Fibroblast of lung (primary cell): ENCODE measurements at regions not wholly inside any gene's neighbourhood (a gene's known extent, or its start where the extent isn't known, plus 50 kb on each side); places are given as distances from the start of the nearest gene placed in this dataset.

Source experiments
- DNase-seq, 2 donors: peaks; one replicate each; pipeline versions ENCODE4 v3.0.0 to v3.0.0-alpha.2; 2010; ENCODE audit warnings: low read depth in 2 of 2
- H2AFZ ChIP-seq: 2 replicates; pipeline ENCODE4 v1.5.1; 2012; ENCODE audit warnings: low read length, control low read depth, inconsistent platforms
- H3K27ac ChIP-seq: 2 replicates; pipeline ENCODE4 v1.5.1; 2011; ENCODE audit warnings: low read length, control low read depth; ENCODE audit not compliant: insufficient read depth
- H3K27me3 ChIP-seq: 2 replicates; pipeline ENCODE4 v1.5.1; 2011; ENCODE audit warnings: mild to moderate bottlenecking, low read length; ENCODE audit not compliant: control insufficient read depth, insufficient read depth
- H3K36me3 ChIP-seq: 2 replicates; pipeline ENCODE4 v1.5.1; 2011; ENCODE audit warnings: low read length; ENCODE audit not compliant: control insufficient read depth, insufficient read depth
- H3K4me1 ChIP-seq: 2 replicates; pipeline ENCODE4 v1.5.1; 2011; ENCODE audit warnings: low read length; ENCODE audit not compliant: control insufficient read depth, insufficient read depth; ENCODE audit errors: extremely low read depth
- H3K4me2 ChIP-seq: 2 replicates; pipeline ENCODE4 v1.5.1; 2011; ENCODE audit warnings: low read length, control low read depth; ENCODE audit not compliant: insufficient read depth; ENCODE audit errors: extremely low read depth
- H3K4me3 ChIP-seq, 4 experiments: fragments of 200-600 bp in 1 of 4; sonication (generic) in 1 of 4; replicated peaks in 1 of 4; 2 replicates each; pipeline ENCODE4 v1.5.1; 2011 to 2016; ENCODE audit warnings: low read length in 4 of 4, low read depth in 3 of 4, mild to moderate bottlenecking in 3 of 4, control low read depth in 2 of 4, inconsistent platforms in 1 of 4, mixed read lengths in 1 of 4; ENCODE audit not compliant: insufficient read depth in 1 of 4; ENCODE audit errors: control extremely low read depth in 1 of 4
- H3K79me2 ChIP-seq: 2 replicates; pipeline ENCODE4 v1.5.1; 2012; ENCODE audit warnings: mild to moderate bottlenecking, low read length, inconsistent platforms; ENCODE audit not compliant: control insufficient read depth, insufficient read depth
- H3K9ac ChIP-seq: 2 replicates; pipeline ENCODE4 v1.5.1; 2011; ENCODE audit warnings: mild to moderate bottlenecking, low read length, control low read depth; ENCODE audit not compliant: insufficient read depth
- H3K9me3 ChIP-seq: 2 replicates; pipeline ENCODE4 v1.5.1; 2012; ENCODE audit warnings: low read depth, low read length; ENCODE audit not compliant: control insufficient read depth, insufficient read depth
- H4K20me1 ChIP-seq: 2 replicates; pipeline ENCODE4 v1.5.1; 2011; ENCODE audit warnings: low read length; ENCODE audit not compliant: control insufficient read depth, insufficient read depth; ENCODE audit errors: extremely low read depth
- EZH2 ChIP-seq: IDR thresholded peaks from 2 replicates; pipeline ENCODE4 v1.5.1; 2012; ENCODE audit warnings: low read length, control low read depth, mild to moderate bottlenecking; ENCODE audit errors: missing control alignments
- TF ChIP-seq, protein P1 (sequence below), 2 donors: IDR thresholded peaks in 1 of 2; conservative IDR thresholded peaks in 1 of 2; 1 replicate in 1 of 2; 2 replicates in 1 of 2; pipeline ENCODE4 v1.5.1; 2011 to 2012; ENCODE audit warnings: low read length in 2 of 2, control low read depth in 1 of 2, inconsistent platforms in 1 of 2, low read depth in 1 of 2, mild to moderate bottlenecking in 1 of 2

DNA sequence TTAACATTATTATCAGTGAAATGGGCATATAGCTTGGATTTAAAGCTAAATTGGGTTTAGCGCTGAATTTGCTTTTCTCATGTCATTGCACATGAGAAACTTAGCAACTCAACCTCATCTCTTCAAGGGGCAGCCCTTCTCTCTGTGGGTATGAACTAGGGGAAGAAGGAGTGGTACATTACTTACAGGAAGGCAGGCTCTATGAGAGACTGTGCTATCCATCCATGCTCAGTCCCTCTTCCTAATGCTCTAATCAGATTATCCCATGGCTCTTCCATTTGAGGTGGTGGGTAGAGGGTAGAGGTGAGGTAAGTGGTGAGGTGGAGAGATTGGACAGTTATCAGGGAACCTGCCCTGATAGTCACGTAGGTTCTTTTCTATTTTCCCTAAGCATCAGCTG, 343.7 kb upstream of the NOVA1 start:
- Histone ChIP-seq H2AFZ (no peak overlapping the region), H3K9ac (no peak overlapping the region), H3K4me2 (no peak overlapping the region), H3K4me3 (no peak overlapping the region), H3K36me3 (no peaks in the 10 kb centered on the region), H3K9me3 (no peaks in the 10 kb centered on the region), H4K20me1 (no peaks in the 10 kb centered on the region), H3K27me3 (no peaks in the 10 kb centered on the region), H3K79me2 (no peaks in the 10 kb centered on the region), H3K27ac (no peak overlapping the region), H3K4me1 (no peaks in the 10 kb centered on the region)
- no peak for TF ChIP-seq EZH2
- TF ChIP-seq, protein P1, sequence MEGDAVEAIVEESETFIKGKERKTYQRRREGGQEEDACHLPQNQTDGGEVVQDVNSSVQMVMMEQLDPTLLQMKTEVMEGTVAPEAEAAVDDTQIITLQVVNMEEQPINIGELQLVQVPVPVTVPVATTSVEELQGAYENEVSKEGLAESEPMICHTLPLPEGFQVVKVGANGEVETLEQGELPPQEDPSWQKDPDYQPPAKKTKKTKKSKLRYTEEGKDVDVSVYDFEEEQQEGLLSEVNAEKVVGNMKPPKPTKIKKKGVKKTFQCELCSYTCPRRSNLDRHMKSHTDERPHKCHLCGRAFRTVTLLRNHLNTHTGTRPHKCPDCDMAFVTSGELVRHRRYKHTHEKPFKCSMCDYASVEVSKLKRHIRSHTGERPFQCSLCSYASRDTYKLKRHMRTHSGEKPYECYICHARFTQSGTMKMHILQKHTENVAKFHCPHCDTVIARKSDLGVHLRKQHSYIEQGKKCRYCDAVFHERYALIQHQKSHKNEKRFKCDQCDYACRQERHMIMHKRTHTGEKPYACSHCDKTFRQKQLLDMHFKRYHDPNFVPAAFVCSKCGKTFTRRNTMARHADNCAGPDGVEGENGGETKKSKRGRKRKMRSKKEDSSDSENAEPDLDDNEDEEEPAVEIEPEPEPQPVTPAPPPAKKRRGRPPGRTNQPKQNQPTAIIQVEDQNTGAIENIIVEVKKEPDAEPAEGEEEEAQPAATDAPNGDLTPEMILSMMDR (conservative IDR thresholded peaks at IDR 0.05 in 1 of 2, IDR thresholded peaks at IDR 0.05 in 1 of 2; ENCODE audit: low read depth in 1 of 2, low read length in 2 of 2): no peak
- no peak for DNase-seq

DNA sequence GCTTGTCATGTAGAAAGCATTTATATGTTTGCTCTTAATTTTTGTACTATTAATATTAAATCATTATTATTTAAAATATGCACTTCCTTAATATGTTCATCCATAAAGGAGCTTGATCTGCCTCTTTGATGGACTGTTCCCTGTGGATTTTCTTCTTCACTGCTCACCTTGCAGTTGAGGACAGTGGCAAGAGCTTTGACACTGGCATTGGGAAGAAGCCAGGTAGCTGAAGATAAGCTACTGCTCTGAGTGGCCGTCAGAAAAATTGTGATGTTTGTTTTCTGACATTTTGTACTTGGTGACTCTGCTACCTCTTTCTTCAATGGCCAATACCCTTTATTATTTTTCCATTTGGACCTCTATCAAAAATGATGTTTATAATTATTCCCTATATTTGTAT, 349.4 kb upstream of the NOVA1 start:
- no peak overlapping the region for H3K27ac ChIP-seq
- no peak for TF ChIP-seq EZH2
- TF ChIP-seq, protein P1 (conservative IDR thresholded peaks at IDR 0.05 in 1 of 2, IDR thresholded peaks at IDR 0.05 in 1 of 2; ENCODE audit: low read depth in 1 of 2, low read length in 2 of 2): no peak
- H3K9ac ChIP-seq: no peak overlapping the region
- H3K79me2 ChIP-seq: no peaks in the 10 kb centered on the region
- H3K27me3 ChIP-seq: no peaks in the 10 kb centered on the region
- H3K4me2 ChIP-seq: no peak overlapping the region
- H3K4me3 ChIP-seq: no peak overlapping the region
- no peaks in the 10 kb centered on the region for H4K20me1 ChIP-seq
- DNase-seq: no peak
- no peaks in the 10 kb centered on the region for H3K36me3 ChIP-seq
- H2AFZ ChIP-seq: no peak overlapping the region
- no peaks in the 10 kb centered on the region for H3K4me1 ChIP-seq
- no peaks in the 10 kb centered on the region for H3K9me3 ChIP-seq

DNA sequence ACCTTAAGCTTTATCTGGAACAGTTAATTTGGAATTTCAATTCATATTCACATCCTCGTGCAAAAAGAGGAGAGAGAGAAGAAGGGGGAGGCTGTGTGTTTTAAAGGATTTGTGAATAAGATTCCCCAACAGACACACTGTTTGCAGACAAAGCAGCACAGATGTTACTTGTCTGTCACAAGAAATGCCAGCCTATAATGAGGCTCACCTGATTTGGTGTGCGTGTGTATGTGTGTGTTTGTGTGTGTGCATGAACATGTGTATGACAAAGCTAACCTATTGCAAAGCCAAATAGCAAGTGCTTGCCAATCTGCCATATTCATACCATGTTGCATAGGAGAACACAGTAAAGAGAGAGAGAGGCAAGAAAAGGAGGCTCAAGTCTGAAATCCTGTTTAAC, 361.6 kb upstream of the NOVA1 start:
- no peak for DNase-seq
- no peak overlapping the region for H3K9ac ChIP-seq
- H3K27ac ChIP-seq: no peak overlapping the region
- no peaks in the 10 kb centered on the region for H3K36me3 ChIP-seq
- no peak overlapping the region for H3K4me3 ChIP-seq
- no peak overlapping the region for H2AFZ ChIP-seq
- H3K4me2 ChIP-seq: no peak overlapping the region
- no peaks in the 10 kb centered on the region for H3K79me2 ChIP-seq
- no peaks in the 10 kb centered on the region for H3K27me3 ChIP-seq
- no peak for TF ChIP-seq EZH2
- H3K4me1 ChIP-seq: no peaks in the 10 kb centered on the region
- no peaks in the 10 kb centered on the region for H3K9me3 ChIP-seq
- H4K20me1 ChIP-seq: no peaks in the 10 kb centered on the region
